ENCODE measurements at regions not wholly inside any gene's neighbourhood (a gene's known extent, or its start where the extent isn't known, plus 50 kb on each side); places are given as distances from the start of the nearest gene placed in this dataset.

- intact Hi-C loops (cut with DNase I): no loop called here
- H3K27ac ChIP-seq: no peak overlapping the region
- H3K36me3 ChIP-seq: no peaks in the 10 kb centered on the region
- TF ChIP-seq CTCF (IDR thresholded peaks at IDR 0.05): no peak
- H3K27me3 ChIP-seq: no peaks in the 10 kb centered on the region
- no peak for DNase-seq
- H3K9ac ChIP-seq (ENCODE audit: low read depth in 2 of 2, low read length in 2 of 2): no peak overlapping the region
- no peaks in the 10 kb centered on the region for H3K4me1 ChIP-seq
- no peak overlapping the region for H3K4me3 ChIP-seq
- H3K9me3 ChIP-seq: no peaks in the 10 kb centered on the region
Measured at GRCh38 chr1:239856924-239857323, 234.8 kb upstream of the FMN2 start.

- DNase-seq: no peak
- H3K9me3 ChIP-seq: no peaks in the 10 kb centered on the region
- no peaks in the 10 kb centered on the region for H3K36me3 ChIP-seq
- intact Hi-C loops (cut with DNase I): no loop called here
- H3K27me3 ChIP-seq: no peaks in the 10 kb centered on the region
- no peak overlapping the region for H3K9ac ChIP-seq (ENCODE audit: low read depth in 2 of 2, low read length in 2 of 2)
- H3K4me1 ChIP-seq: no peaks in the 10 kb centered on the region
- no peak overlapping the region for H3K27ac ChIP-seq
- TF ChIP-seq CTCF (IDR thresholded peaks at IDR 0.05): no peak
- H3K4me3 ChIP-seq: no peak overlapping the region
Measured at GRCh38 chr1:239858057-239858456, 233.6 kb upstream of the FMN2 start.

- intact Hi-C loops (cut with DNase I): no loop called here
- no peak overlapping the region for H3K27ac ChIP-seq
- no peaks in the 10 kb centered on the region for H3K9me3 ChIP-seq
- H3K4me1 ChIP-seq: no peaks in the 10 kb centered on the region
- H3K27me3 ChIP-seq: no peaks in the 10 kb centered on the region
- no peak for DNase-seq
- no peak overlapping the region for H3K4me3 ChIP-seq
- H3K9ac ChIP-seq (ENCODE audit: low read depth in 2 of 2, low read length in 2 of 2): no peak overlapping the region
- H3K36me3 ChIP-seq: no peaks in the 10 kb centered on the region
- no peak for TF ChIP-seq CTCF (IDR thresholded peaks at IDR 0.05)
Measured at GRCh38 chr1:239858529-239858928, 233.2 kb upstream of the FMN2 start.

- H3K4me1 ChIP-seq: no peaks in the 10 kb centered on the region
- H3K36me3 ChIP-seq: no peaks in the 10 kb centered on the region
- no peak overlapping the region for H3K4me3 ChIP-seq
- no peak for TF ChIP-seq CTCF (IDR thresholded peaks at IDR 0.05)
- DNase-seq: no peak
- no peaks in the 10 kb centered on the region for H3K27me3 ChIP-seq
- H3K27ac ChIP-seq: no peak overlapping the region
- H3K9me3 ChIP-seq: no peaks in the 10 kb centered on the region
- intact Hi-C loops (cut with DNase I): no loop called here
- no peak overlapping the region for H3K9ac ChIP-seq (ENCODE audit: low read depth in 2 of 2, low read length in 2 of 2)
Measured at GRCh38 chr1:239861985-239862384, 229.7 kb upstream of the FMN2 start.

- no peaks in the 10 kb centered on the region for H3K27me3 ChIP-seq
- DNase-seq: no peak
- H3K36me3 ChIP-seq: no peaks in the 10 kb centered on the region
- no peak overlapping the region for H3K27ac ChIP-seq
- no peak for TF ChIP-seq CTCF (IDR thresholded peaks at IDR 0.05)
- H3K4me1 ChIP-seq: no peaks in the 10 kb centered on the region
- H3K9me3 ChIP-seq: no peaks in the 10 kb centered on the region
- no peak overlapping the region for H3K4me3 ChIP-seq
- no peak overlapping the region for H3K9ac ChIP-seq (ENCODE audit: low read depth in 2 of 2, low read length in 2 of 2)
- intact Hi-C loops (cut with DNase I): no loop called here
Measured at GRCh38 chr1:239868058-239868832, 223.4 kb upstream of the FMN2 start.

Data from colonic mucosa (tissue), 4 donors.